AG09309 (cell line): ENCODE measurements at regions not wholly inside any gene's neighbourhood (a gene's known extent, or its start where the extent isn't known, plus 50 kb on each side); places are given as distances from the start of the nearest gene placed in this dataset.
"Not testable (repeated sequence)": the region's sequence is repeated elsewhere in the genome, so short reads cannot be mapped to it uniquely, and the experiment has no call there.

Experiments
- DNase-seq: peaks from one replicate; pipeline ENCODE4 v3.0.0-alpha.2; 2010; ENCODE audit warnings: low read depth
- H3K4me3 ChIP-seq: 2 replicates; pipeline ENCODE4 v1.5.1; 2011; ENCODE audit warnings: mild to moderate bottlenecking, low read depth, low read length, moderate library complexity; ENCODE audit not compliant: control insufficient read depth
- TF ChIP-seq, protein P1 (sequence below): IDR thresholded peaks from 2 replicates; pipeline ENCODE4 v1.5.1; 2011; ENCODE audit warnings: mild to moderate bottlenecking, low read depth, low read length, inconsistent platforms; ENCODE audit not compliant: insufficient read depth, control insufficient read depth; ENCODE audit errors: missing control alignments

DNA sequence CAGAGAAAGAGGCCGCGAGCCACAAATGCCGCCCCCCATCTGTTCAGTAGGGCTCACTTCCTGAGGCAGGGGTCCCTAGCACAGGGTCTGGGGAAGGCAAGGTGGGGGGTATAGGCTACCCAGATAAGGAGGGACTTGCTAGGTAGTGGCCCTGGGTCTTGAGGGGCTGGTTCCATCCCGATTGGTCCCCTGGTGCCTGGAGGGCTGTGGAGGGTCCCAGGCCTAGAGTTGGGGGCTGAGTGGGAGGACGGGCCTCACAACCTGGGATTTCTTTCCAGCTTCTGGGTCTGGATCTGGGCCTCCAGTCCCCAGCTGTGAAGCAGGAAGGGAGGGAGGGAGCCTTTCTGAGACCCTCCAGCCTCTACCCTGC lies 75.1 kb upstream of the EN2 start:
- TF ChIP-seq, protein P1, sequence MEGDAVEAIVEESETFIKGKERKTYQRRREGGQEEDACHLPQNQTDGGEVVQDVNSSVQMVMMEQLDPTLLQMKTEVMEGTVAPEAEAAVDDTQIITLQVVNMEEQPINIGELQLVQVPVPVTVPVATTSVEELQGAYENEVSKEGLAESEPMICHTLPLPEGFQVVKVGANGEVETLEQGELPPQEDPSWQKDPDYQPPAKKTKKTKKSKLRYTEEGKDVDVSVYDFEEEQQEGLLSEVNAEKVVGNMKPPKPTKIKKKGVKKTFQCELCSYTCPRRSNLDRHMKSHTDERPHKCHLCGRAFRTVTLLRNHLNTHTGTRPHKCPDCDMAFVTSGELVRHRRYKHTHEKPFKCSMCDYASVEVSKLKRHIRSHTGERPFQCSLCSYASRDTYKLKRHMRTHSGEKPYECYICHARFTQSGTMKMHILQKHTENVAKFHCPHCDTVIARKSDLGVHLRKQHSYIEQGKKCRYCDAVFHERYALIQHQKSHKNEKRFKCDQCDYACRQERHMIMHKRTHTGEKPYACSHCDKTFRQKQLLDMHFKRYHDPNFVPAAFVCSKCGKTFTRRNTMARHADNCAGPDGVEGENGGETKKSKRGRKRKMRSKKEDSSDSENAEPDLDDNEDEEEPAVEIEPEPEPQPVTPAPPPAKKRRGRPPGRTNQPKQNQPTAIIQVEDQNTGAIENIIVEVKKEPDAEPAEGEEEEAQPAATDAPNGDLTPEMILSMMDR = no peak
- no peak overlapping the region for H3K4me3 ChIP-seq
- no peak for DNase-seq

DNA sequence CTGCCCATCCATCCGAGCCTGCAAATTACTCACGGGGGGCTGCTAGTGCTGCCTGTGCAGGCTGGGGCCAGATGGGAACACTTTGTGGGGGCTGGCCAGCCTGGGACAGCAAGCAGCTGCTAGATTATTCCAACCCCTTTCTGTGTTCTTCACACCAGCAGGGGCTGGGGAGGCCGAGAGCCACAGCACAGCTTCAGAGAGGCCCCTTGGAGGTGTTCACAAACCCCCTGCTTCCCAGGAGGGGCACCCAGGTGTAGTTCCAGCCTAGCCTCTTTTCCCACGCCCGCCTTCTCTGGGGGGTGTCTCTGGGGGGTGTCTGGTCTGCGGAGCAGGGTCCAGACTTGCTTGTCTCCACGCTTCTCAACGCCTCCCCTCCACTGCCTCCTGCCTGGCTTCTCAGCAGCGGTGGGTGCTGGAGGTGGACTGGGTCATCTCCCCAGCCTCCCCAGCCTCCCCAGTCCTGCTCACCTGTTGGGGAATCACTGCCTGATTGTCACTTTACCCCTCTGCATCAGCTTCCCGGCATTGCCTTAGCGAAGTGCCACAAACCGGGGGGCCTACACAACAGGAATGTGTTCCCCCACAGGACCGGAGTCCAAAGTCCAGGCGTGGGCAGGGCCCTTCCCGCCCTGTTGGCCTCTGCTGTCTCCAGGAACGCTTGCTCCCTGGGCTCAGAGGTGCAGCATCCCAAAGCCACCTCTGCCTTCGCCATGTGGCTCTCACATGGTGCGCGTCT lies 74.0 kb upstream of the EN2 start:
- H3K4me3 ChIP-seq = no peak overlapping the region
- TF ChIP-seq, protein P1 = no peak
- no peak for DNase-seq

DNA sequence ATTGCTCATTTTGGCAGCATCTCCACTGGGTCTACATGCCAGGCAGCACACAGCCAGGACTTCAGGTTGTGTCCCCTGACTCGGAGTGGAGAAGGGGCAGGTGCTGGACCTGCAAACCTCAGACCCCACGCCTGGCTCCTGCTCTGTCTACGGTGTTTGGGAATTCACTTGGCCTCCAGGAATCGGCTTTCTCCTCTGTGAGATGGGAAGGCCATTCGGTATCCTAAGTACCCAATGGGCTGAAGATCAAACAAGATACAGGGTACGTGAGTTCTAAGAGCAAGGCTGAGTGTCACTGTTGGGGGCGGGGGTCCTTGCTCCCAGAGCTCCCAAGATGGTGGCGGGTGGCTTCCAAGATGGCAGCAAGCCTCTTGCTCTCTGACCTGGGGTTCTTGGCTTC lies 73.2 kb upstream of the EN2 start:
- no peak overlapping the region for H3K4me3 ChIP-seq
- TF ChIP-seq, protein P1 = no peak
- DNase-seq = no peak

- H3K4me3 ChIP-seq, DNase-seq: not testable (repeated sequence)
These were observed 72.7 kb upstream of the EN2 start for GRCh38 chr7:155385182-155385581.

DNA sequence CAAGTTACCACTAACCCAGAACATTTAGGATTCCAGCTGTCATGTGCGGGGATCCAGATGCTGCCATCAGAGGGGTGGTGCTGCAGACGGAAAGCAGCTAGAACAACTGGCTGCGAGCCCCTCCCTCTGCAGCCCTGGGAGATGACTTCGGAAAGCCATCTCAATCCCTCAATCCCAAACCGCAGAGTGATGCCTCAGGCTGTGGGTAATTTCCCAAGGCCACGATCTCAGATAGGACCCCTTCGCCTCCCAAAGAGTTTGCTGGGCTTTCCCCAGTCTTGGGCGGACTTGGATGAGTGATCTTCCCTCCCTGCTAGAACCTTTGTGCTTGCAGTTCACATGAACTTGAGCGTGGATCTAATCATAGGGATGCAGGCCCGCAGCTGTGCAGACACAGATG lies 71.3 kb upstream of the EN2 start:
- TF ChIP-seq, protein P1 = no peak
- no peak for DNase-seq
- H3K4me3 ChIP-seq = no peak overlapping the region

DNA sequence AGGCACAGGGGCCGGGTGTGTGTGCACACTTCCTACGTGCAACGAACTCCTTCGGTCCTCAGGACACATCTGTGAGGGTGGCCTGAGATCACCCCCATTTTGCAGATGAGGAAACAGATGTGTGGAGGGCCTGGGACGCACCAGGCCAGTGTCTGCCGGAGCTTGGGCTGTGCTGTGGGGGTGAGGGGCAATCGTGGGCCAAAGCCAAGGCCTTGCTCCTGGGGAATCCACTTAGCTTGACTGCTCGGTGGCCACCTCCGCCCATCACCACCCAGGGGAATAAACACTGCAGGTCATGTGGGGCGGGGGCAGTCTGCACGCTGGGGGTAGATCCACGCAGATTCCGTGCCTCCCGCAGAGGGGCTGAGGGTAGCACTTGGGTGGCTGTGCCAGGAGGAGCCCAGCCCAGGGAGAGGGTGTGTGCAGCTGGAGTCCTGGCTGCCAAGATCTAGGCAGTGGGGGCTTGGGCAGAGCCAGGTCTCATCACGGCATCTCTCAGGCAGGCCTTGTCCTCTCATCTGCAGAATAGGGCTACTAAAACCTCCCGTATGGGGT lies 70.8 kb upstream of the EN2 start:
- TF ChIP-seq, protein P1 = no peak

DNA sequence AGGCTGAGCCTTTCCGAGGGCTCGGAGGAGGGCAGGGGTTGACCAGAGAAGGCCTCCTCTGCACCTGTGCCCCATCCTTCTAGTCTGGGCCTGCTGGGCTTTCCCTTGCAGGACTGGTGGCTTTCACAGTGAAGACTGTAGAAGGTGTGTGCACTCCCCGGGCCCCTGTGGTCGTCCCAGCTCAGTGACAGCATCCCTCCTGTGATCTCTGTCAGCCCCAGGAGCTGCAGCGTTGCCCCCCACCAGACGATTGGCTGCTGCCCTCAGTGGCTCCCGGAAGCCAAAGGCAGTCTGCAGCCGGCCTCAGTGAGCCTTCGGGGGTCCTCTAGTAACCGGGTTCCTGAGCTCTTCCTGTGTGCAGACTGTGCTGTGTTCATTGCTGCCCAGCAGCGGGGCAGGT lies 69.4 kb upstream of the EN2 start:
- no peak overlapping the region for H3K4me3 ChIP-seq
- TF ChIP-seq, protein P1 = no peak
- DNase-seq = no peak

More for the DNA sequence above, 70.8 kb upstream of the EN2 start:
- no peak for DNase-seq
- no peak overlapping the region for H3K4me3 ChIP-seq
